ENCODE measurements at regions not wholly inside any gene's neighbourhood (a gene's known extent, or its start where the extent isn't known, plus 50 kb on each side); places are given as distances from the start of the nearest gene placed in this dataset.

GRCh38 chr11:22478169-22478568 is 140.0 kb downstream of the SLC17A6 start:
- no peak for DNase-seq (ENCODE audit: low read depth)
- TF ChIP-seq CTCF (IDR thresholded peaks at IDR 0.05; ENCODE audit: insufficient read depth, low read depth, low read length, missing control alignments): no peak

GRCh38 chr11:22477312-22477711 is 139.1 kb downstream of the SLC17A6 start:
- no peak overlapping the region for H3K4me3 ChIP-seq (ENCODE audit: low read length)
- no peak for TF ChIP-seq CTCF (IDR thresholded peaks at IDR 0.05; ENCODE audit: insufficient read depth, low read depth, low read length, missing control alignments)
- DNase-seq (ENCODE audit: low read depth): peak; percentile 80

More at GRCh38 chr11:22478169-22478568, 140.0 kb downstream of the SLC17A6 start:
- H3K4me3 ChIP-seq (ENCODE audit: low read length): no peak overlapping the region

GRCh38 chr11:22476589-22476988 is 138.4 kb downstream of the SLC17A6 start:
- no peak for DNase-seq (ENCODE audit: low read depth)
- H3K4me3 ChIP-seq (ENCODE audit: low read length): no peak overlapping the region
- no peak for TF ChIP-seq CTCF (IDR thresholded peaks at IDR 0.05; ENCODE audit: insufficient read depth, low read depth, low read length, missing control alignments)

- no peak for TF ChIP-seq CTCF (IDR thresholded peaks at IDR 0.05; ENCODE audit: insufficient read depth, low read depth, low read length, missing control alignments)
- no peak overlapping the region for H3K4me3 ChIP-seq (ENCODE audit: low read length)
- DNase-seq (ENCODE audit: low read depth): peak; percentile 32
These were observed 136.4 kb downstream of the SLC17A6 start for GRCh38 chr11:22474616-22475015.

GRCh38 chr11:22473586-22473985 is 135.4 kb downstream of the SLC17A6 start:
- no peak for TF ChIP-seq CTCF (IDR thresholded peaks at IDR 0.05; ENCODE audit: insufficient read depth, low read depth, low read length, missing control alignments)
- DNase-seq (ENCODE audit: low read depth): no peak
- no peak overlapping the region for H3K4me3 ChIP-seq (ENCODE audit: low read length)

GRCh38 chr11:22472306-22472705 is 134.1 kb downstream of the SLC17A6 start:
- peak; percentile 50 for DNase-seq (ENCODE audit: low read depth)
- H3K4me3 ChIP-seq (ENCODE audit: low read length): no peak overlapping the region
- TF ChIP-seq CTCF (IDR thresholded peaks at IDR 0.05; ENCODE audit: insufficient read depth, low read depth, low read length, missing control alignments): peak; percentile 45

GRCh38 chr11:22471385-22471784 is 133.2 kb downstream of the SLC17A6 start:
- H3K4me3 ChIP-seq (ENCODE audit: low read length): no peak overlapping the region
- TF ChIP-seq CTCF (IDR thresholded peaks at IDR 0.05; ENCODE audit: insufficient read depth, low read depth, low read length, missing control alignments): no peak
- no peak for DNase-seq (ENCODE audit: low read depth)
